ENCODE measurements at regions not wholly inside any gene's neighbourhood (a gene's known extent, or its start where the extent isn't known, plus 50 kb on each side); places are given as distances from the start of the nearest gene placed in this dataset.

DNA sequence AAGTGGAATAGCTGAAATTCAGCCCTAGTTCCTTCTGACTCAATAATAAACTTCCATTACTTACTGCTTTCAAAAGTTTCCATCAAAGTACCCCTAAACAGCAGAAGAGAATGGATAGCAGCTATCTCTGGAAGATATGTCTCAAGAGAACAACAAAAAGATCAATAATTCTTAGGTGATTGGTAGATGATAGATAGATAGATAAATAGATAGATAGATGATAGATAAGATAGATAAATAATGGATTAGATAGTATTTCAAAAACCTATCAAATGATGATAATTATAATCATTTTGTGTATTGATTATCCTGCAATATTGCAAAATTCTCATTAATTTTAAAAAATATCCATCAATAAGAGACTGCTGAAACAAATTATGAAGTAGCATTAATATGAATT is 97.4 kb upstream of the CCND2 start:
- H3K4me1 ChIP-seq (ENCODE audit: control insufficient read depth, insufficient read depth, low read length) = no peaks in the 10 kb centered on the region
- no peaks in the 10 kb centered on the region for H3K9me3 ChIP-seq (ENCODE audit: control insufficient read depth, insufficient read depth, low read length)
- no peak overlapping the region for H3K27ac ChIP-seq (ENCODE audit: low read depth, low read length)
- no peaks in the 10 kb centered on the region for H3K36me3 ChIP-seq (ENCODE audit: control insufficient read depth, insufficient read depth, low read length)
- no peaks in the 10 kb centered on the region for H3K27me3 ChIP-seq (ENCODE audit: control insufficient read depth, insufficient read depth, low read length)
- no peak overlapping the region for H3K4me3 ChIP-seq (ENCODE audit: low read depth, low read length)
- DNase-seq (ENCODE audit: low read depth in 4 of 6, low spot score in 6 of 6) = no peak

- Histone ChIP-seq H3K4me1 (ENCODE audit: control insufficient read depth, insufficient read depth, low read length) (no peaks in the 10 kb centered on the region), H3K36me3 (ENCODE audit: control insufficient read depth, insufficient read depth, low read length) (no peaks in the 10 kb centered on the region), H3K9me3 (ENCODE audit: control insufficient read depth, insufficient read depth, low read length) (no peaks in the 10 kb centered on the region), H3K4me3 (ENCODE audit: low read depth, low read length) (no peak overlapping the region), H3K27me3 (ENCODE audit: control insufficient read depth, insufficient read depth, low read length) (no peaks in the 10 kb centered on the region), H3K27ac (ENCODE audit: low read depth, low read length) (no peak overlapping the region)
- WGBS (ENCODE audit: insufficient coverage) = 63% methylated on average over 1 of the region's 3 CpGs
- no peak for DNase-seq (ENCODE audit: low read depth in 4 of 6, low spot score in 6 of 6)
Measured at GRCh38 chr12:4174417-4174816, 99.1 kb upstream of the CCND2 start.

- Histone ChIP-seq H3K36me3 (ENCODE audit: control insufficient read depth, insufficient read depth, low read length) (no peaks in the 10 kb centered on the region), H3K4me1 (ENCODE audit: control insufficient read depth, insufficient read depth, low read length) (no peaks in the 10 kb centered on the region), H3K27me3 (ENCODE audit: control insufficient read depth, insufficient read depth, low read length) (no peaks in the 10 kb centered on the region), H3K4me3 (ENCODE audit: low read depth, low read length) (no peak overlapping the region), H3K27ac (ENCODE audit: low read depth, low read length) (no peak overlapping the region), H3K9me3 (ENCODE audit: control insufficient read depth, insufficient read depth, low read length) (no peaks in the 10 kb centered on the region)
- DNase-seq (ENCODE audit: low read depth in 4 of 6, low spot score in 6 of 6) = no peak
- WGBS (ENCODE audit: insufficient coverage) = 77% methylated on average over 2 of the region's 4 CpGs
Measured at GRCh38 chr12:4172999-4173398, 100.6 kb upstream of the CCND2 start.

GRCh38 chr12:4171742-4172141 is 101.8 kb upstream of the CCND2 start:
- DNase-seq (ENCODE audit: low read depth in 4 of 6, low spot score in 6 of 6) = no peak
- no peak overlapping the region for H3K4me3 ChIP-seq (ENCODE audit: low read depth, low read length)
- no peaks in the 10 kb centered on the region for H3K27me3 ChIP-seq (ENCODE audit: control insufficient read depth, insufficient read depth, low read length)
- no peaks in the 10 kb centered on the region for H3K36me3 ChIP-seq (ENCODE audit: control insufficient read depth, insufficient read depth, low read length)
- H3K9me3 ChIP-seq (ENCODE audit: control insufficient read depth, insufficient read depth, low read length) = no peaks in the 10 kb centered on the region
- no peaks in the 10 kb centered on the region for H3K4me1 ChIP-seq (ENCODE audit: control insufficient read depth, insufficient read depth, low read length)
- H3K27ac ChIP-seq (ENCODE audit: low read depth, low read length) = no peak overlapping the region
- WGBS (ENCODE audit: insufficient coverage) = no CpG with 5 or more reads among the region's 3 CpGs

DNA sequence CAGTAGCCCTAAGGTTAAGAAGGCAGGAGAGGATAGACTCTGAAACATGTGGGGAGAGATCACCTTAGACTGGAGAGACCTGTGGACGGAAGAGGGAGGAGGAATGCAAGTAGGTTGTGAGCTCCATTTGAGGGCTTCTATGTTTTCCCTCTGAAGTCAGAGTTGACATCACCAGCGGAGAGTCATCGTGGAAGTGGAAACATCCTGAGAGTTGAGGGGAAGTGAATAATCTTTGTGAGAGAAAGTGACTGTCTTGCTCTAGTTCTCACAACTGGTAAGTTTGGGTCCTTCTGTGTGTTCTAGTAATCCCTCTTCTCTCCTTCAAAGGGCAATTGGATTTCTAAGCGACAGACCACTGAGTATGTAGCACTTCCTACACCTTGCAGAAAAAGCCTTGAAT is 103.6 kb upstream of the CCND2 start:
- no peak overlapping the region for H3K27ac ChIP-seq (ENCODE audit: low read depth, low read length)
- peaks cover 5% of the 10 kb centered on the region for H3K4me1 ChIP-seq (ENCODE audit: control insufficient read depth, insufficient read depth, low read length)
- H3K36me3 ChIP-seq (ENCODE audit: control insufficient read depth, insufficient read depth, low read length) = no peaks in the 10 kb centered on the region
- WGBS (ENCODE audit: insufficient coverage) = 83% methylated on average over 4 of the region's 4 CpGs
- H3K4me3 ChIP-seq (ENCODE audit: low read depth, low read length) = no peak overlapping the region
- H3K9me3 ChIP-seq (ENCODE audit: control insufficient read depth, insufficient read depth, low read length) = no peaks in the 10 kb centered on the region
- no peak for DNase-seq (ENCODE audit: low read depth in 4 of 6, low spot score in 6 of 6)
- H3K27me3 ChIP-seq (ENCODE audit: control insufficient read depth, insufficient read depth, low read length) = no peaks in the 10 kb centered on the region

- no peaks in the 10 kb centered on the region for H3K9me3 ChIP-seq (ENCODE audit: control insufficient read depth, insufficient read depth, low read length)
- H3K4me1 ChIP-seq (ENCODE audit: control insufficient read depth, insufficient read depth, low read length) = peaks cover 9% of the 10 kb centered on the region
- WGBS (ENCODE audit: insufficient coverage) = 92% methylated on average over 5 of the region's 5 CpGs
- no peak overlapping the region for H3K27ac ChIP-seq (ENCODE audit: low read depth, low read length)
- H3K27me3 ChIP-seq (ENCODE audit: control insufficient read depth, insufficient read depth, low read length) = no peaks in the 10 kb centered on the region
- no peaks in the 10 kb centered on the region for H3K36me3 ChIP-seq (ENCODE audit: control insufficient read depth, insufficient read depth, low read length)
- no peak overlapping the region for H3K4me3 ChIP-seq (ENCODE audit: low read depth, low read length)
- DNase-seq (ENCODE audit: low read depth in 4 of 6, low spot score in 6 of 6) = no peak
Measured at GRCh38 chr12:4169531-4169930, 104.0 kb upstream of the CCND2 start.

GRCh38 chr12:4168036-4168435 is 105.5 kb upstream of the CCND2 start:
- H3K27me3 ChIP-seq (ENCODE audit: control insufficient read depth, insufficient read depth, low read length) = no peaks in the 10 kb centered on the region
- 37% methylated on average over 5 of the region's 6 CpGs for WGBS (ENCODE audit: insufficient coverage)
- H3K36me3 ChIP-seq (ENCODE audit: control insufficient read depth, insufficient read depth, low read length) = no peaks in the 10 kb centered on the region
- no peak overlapping the region for H3K27ac ChIP-seq (ENCODE audit: low read depth, low read length)
- no peaks in the 10 kb centered on the region for H3K9me3 ChIP-seq (ENCODE audit: control insufficient read depth, insufficient read depth, low read length)
- peak in 2 of 6 donors; percentile 5 to 81 for DNase-seq (ENCODE audit: low read depth in 4 of 6, low spot score in 6 of 6)
- H3K4me1 ChIP-seq (ENCODE audit: control insufficient read depth, insufficient read depth, low read length) = peaks cover 13% of the 10 kb centered on the region
- H3K4me3 ChIP-seq (ENCODE audit: low read depth, low read length) = no peak overlapping the region

GRCh38 chr12:4164559-4165558 is 108.7 kb upstream of the CCND2 start:
- Histone ChIP-seq H3K9me3 (ENCODE audit: control insufficient read depth, insufficient read depth, low read length) (no peaks in the 10 kb centered on the region), H3K27me3 (ENCODE audit: control insufficient read depth, insufficient read depth, low read length) (no peaks in the 10 kb centered on the region), H3K27ac (ENCODE audit: low read depth, low read length) (peak overlapping the region; percentile 82), H3K4me3 (ENCODE audit: low read depth, low read length) (peak overlapping the region; percentile 36), H3K36me3 (ENCODE audit: control insufficient read depth, insufficient read depth, low read length) (no peaks in the 10 kb centered on the region), H3K4me1 (ENCODE audit: control insufficient read depth, insufficient read depth, low read length) (peaks cover 13% of the 10 kb centered on the region)
- peak; percentile 45 to 91 (median 60) for DNase-seq (ENCODE audit: low read depth in 4 of 6, low spot score in 6 of 6)
- WGBS (ENCODE audit: insufficient coverage) = 10% methylated on average over 52 of the region's 63 CpGs

- Histone ChIP-seq H3K27ac (ENCODE audit: low read depth, low read length) (peak overlapping the region; percentile 82), H3K27me3 (ENCODE audit: control insufficient read depth, insufficient read depth, low read length) (no peaks in the 10 kb centered on the region), H3K36me3 (ENCODE audit: control insufficient read depth, insufficient read depth, low read length) (no peaks in the 10 kb centered on the region), H3K4me1 (ENCODE audit: control insufficient read depth, insufficient read depth, low read length) (peaks cover 13% of the 10 kb centered on the region), H3K9me3 (ENCODE audit: control insufficient read depth, insufficient read depth, low read length) (no peaks in the 10 kb centered on the region), H3K4me3 (ENCODE audit: low read depth, low read length) (peak overlapping the region; percentile 36)
- 51% methylated on average over 11 of the region's 12 CpGs for WGBS (ENCODE audit: insufficient coverage)
- DNase-seq (ENCODE audit: low read depth in 4 of 6, low spot score in 6 of 6) = no peak
Measured at GRCh38 chr12:4164188-4164558, 109.4 kb upstream of the CCND2 start.

DNA sequence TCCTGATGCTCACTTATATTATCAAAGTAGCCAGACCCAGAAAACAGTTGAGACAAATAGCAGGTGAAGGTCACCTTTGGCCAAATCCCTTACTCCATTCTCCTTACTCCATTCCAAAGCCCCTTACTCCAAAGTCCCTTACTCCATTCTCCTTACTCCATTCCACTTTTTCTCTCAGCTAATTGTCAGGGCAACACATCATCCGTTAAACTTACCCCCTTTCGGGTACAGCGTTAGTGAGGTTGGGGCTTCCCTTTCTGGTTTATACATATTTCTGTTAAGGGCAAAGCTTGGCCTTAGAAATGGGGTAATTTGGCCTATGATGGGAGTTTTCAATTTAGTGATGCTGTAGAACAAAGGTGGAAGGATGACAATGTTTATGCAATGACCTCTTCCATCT is 111.8 kb upstream of the CCND2 start:
- no peaks in the 10 kb centered on the region for H3K27me3 ChIP-seq (ENCODE audit: control insufficient read depth, insufficient read depth, low read length)
- WGBS (ENCODE audit: insufficient coverage) = no CpG with 5 or more reads among the region's 3 CpGs
- DNase-seq (ENCODE audit: low read depth in 4 of 6, low spot score in 6 of 6) = no peak
- no peak overlapping the region for H3K4me3 ChIP-seq (ENCODE audit: low read depth, low read length)
- no peaks in the 10 kb centered on the region for H3K36me3 ChIP-seq (ENCODE audit: control insufficient read depth, insufficient read depth, low read length)
- H3K4me1 ChIP-seq (ENCODE audit: control insufficient read depth, insufficient read depth, low read length) = peaks cover 13% of the 10 kb centered on the region
- H3K9me3 ChIP-seq (ENCODE audit: control insufficient read depth, insufficient read depth, low read length) = no peaks in the 10 kb centered on the region
- H3K27ac ChIP-seq (ENCODE audit: low read depth, low read length) = no peak overlapping the region

All from spinal cord (tissue), 9 donors.